Osteocyte (in vitro differentiated cells): ENCODE measurements at regions not wholly inside any gene's neighbourhood (a gene's known extent, or its start where the extent isn't known, plus 50 kb on each side); places are given as distances from the start of the nearest gene placed in this dataset.
A peak's percentile ranks its signal among the peaks of the same experiment; 100 is the strongest.

Experiments used
- DNase-seq: peaks from one replicate; pipeline ENCODE4 v3.0.0; 2021; ENCODE audit warnings: mixed read lengths; ENCODE audit not compliant: unreplicated experiment; ENCODE audit errors: extremely low spot score
- H3K27ac Mint-ChIP-seq: one replicate; pipeline ENCODE4 v1.8.0; 2021; ENCODE audit warnings: mild to moderate bottlenecking, mixed read lengths; ENCODE audit not compliant: unreplicated experiment
- H3K27me3 Mint-ChIP-seq: one replicate; pipeline ENCODE4 v1.8.0; 2021; ENCODE audit warnings: mixed read lengths; ENCODE audit not compliant: unreplicated experiment
- H3K36me3 Mint-ChIP-seq: one replicate; pipeline ENCODE4 v1.8.0; 2021; ENCODE audit warnings: mixed read lengths; ENCODE audit not compliant: unreplicated experiment
- H3K4me1 Mint-ChIP-seq: one replicate; pipeline ENCODE4 v1.8.0; 2021; ENCODE audit warnings: mixed read lengths; ENCODE audit not compliant: unreplicated experiment
- H3K4me3 Mint-ChIP-seq: one replicate; pipeline ENCODE4 v1.8.0; 2021; ENCODE audit warnings: mild to moderate bottlenecking, moderate library complexity, mixed read lengths; ENCODE audit not compliant: unreplicated experiment
- H3K9me3 Mint-ChIP-seq: one replicate; pipeline ENCODE4 v1.8.0; 2021; ENCODE audit warnings: mixed read lengths; ENCODE audit not compliant: unreplicated experiment
- CTCF ChIP-seq: fragments of 200-600 bp; sonication (generic); IDR thresholded peaks from 2 replicates; pipeline ENCODE4 v1.5.0; 2021; ENCODE audit warnings: antibody characterized with exemption, mild to moderate bottlenecking, moderate library complexity

- no peak for TF ChIP-seq CTCF
- no peak overlapping the region for H3K27ac Mint-ChIP-seq
- peaks cover 9% of the 10 kb centered on the region for H3K36me3 Mint-ChIP-seq
Observed at GRCh38 chr13:67557118-67557517, 327.0 kb upstream of the PCDH9 start.

GRCh38 chr13:67554746-67555452 lies 324.8 kb upstream of the PCDH9 start:
- Mint-ChIP-seq H3K4me1 (peaks cover 11% of the 10 kb centered on the region), H3K9me3 (peaks cover 26% of the 10 kb centered on the region), H3K27me3 (no peaks in the 10 kb centered on the region), H3K4me3 (no peak overlapping the region), H3K36me3 (peaks cover 9% of the 10 kb centered on the region), H3K27ac (peak overlapping the region; percentile 23)
- TF ChIP-seq CTCF = no peak
- DNase-seq = no peak

More at GRCh38 chr13:67557118-67557517, 327.0 kb upstream of the PCDH9 start:
- DNase-seq = no peak
- H3K4me3 Mint-ChIP-seq = no peak overlapping the region
- H3K27me3 Mint-ChIP-seq = no peaks in the 10 kb centered on the region
- H3K9me3 Mint-ChIP-seq = peaks cover 26% of the 10 kb centered on the region
- peaks cover 8% of the 10 kb centered on the region for H3K4me1 Mint-ChIP-seq

DNA sequence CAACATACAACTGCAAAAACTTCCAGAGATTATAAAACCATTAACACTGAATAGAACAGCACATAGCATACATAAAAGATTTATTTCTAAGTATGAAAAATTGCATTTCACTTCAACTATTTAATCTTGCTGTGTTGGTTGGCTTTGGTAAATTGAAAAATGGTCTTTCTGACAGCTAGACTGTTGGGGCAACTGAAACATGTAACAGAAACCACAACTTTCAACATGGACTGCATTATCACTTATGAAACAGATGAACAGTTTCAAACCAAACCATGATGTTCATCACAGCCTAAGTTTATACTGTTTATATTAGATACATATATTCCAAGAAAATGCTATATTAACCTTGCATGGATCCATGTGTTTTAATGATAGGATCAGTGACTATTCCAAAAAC lies 324.1 kb upstream of the PCDH9 start:
- Mint-ChIP-seq H3K4me1 (peaks cover 11% of the 10 kb centered on the region), H3K27me3 (no peaks in the 10 kb centered on the region), H3K4me3 (no peak overlapping the region), H3K9me3 (peaks cover 26% of the 10 kb centered on the region), H3K36me3 (peaks cover 9% of the 10 kb centered on the region), H3K27ac (no peak overlapping the region)
- no peak for TF ChIP-seq CTCF
- DNase-seq = no peak

DNA sequence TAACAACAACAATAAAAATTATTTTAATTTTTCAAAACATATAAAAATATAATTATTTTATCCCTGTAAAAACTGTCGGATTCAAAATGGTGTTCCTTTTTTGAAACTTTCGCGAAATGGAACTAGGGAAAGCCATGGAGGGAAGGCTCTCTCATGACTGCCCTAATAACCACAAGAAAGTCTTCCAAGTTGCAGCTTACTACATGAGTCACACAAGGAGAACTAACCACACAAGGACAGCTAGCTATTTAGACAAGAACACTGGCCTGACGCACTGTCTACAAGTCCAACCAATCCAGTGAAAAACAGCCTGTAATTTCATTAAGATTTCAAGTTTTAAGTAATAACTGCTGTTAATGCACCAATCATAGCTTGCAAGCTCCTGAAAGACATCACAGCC lies 319.2 kb upstream of the PCDH9 start:
- no peak overlapping the region for H3K4me3 Mint-ChIP-seq
- no peak for TF ChIP-seq CTCF
- no peak for DNase-seq

DNA sequence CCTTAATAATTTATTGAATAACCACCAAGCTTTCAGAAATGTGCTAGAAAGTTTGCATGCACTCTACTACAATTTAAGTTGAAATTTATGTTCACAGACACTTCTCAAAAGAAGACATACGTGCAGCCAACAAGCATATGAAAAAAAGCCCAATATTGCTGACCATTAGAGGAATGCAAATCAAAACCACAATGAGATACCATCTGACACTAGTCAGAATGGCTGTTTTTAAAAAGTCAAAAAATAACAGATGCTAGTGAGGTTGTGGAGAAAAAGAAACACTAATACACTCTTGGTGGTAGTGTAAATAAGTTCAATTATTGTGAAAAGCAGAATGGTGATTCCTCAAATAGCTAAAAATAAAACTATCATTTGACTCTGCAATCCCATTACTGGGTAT lies 308.8 kb upstream of the PCDH9 start:
- no peak for DNase-seq
- peaks cover 2% of the 10 kb centered on the region for H3K36me3 Mint-ChIP-seq
- TF ChIP-seq CTCF = no peak
- no peak overlapping the region for H3K4me3 Mint-ChIP-seq
- no peaks in the 10 kb centered on the region for H3K9me3 Mint-ChIP-seq
- H3K27ac Mint-ChIP-seq = no peak overlapping the region
- no peaks in the 10 kb centered on the region for H3K27me3 Mint-ChIP-seq
- peaks cover 13% of the 10 kb centered on the region for H3K4me1 Mint-ChIP-seq

More for the DNA sequence above, 319.2 kb upstream of the PCDH9 start:
- no peak overlapping the region for H3K27ac Mint-ChIP-seq
- H3K9me3 Mint-ChIP-seq = no peaks in the 10 kb centered on the region
- no peaks in the 10 kb centered on the region for H3K27me3 Mint-ChIP-seq
- H3K36me3 Mint-ChIP-seq = no peaks in the 10 kb centered on the region
- peaks cover 2% of the 10 kb centered on the region for H3K4me1 Mint-ChIP-seq
